ENCODE measurements at regions not wholly inside any gene's neighbourhood (a gene's known extent, or its start where the extent isn't known, plus 50 kb on each side); places are given as distances from the start of the nearest gene placed in this dataset.

DNA sequence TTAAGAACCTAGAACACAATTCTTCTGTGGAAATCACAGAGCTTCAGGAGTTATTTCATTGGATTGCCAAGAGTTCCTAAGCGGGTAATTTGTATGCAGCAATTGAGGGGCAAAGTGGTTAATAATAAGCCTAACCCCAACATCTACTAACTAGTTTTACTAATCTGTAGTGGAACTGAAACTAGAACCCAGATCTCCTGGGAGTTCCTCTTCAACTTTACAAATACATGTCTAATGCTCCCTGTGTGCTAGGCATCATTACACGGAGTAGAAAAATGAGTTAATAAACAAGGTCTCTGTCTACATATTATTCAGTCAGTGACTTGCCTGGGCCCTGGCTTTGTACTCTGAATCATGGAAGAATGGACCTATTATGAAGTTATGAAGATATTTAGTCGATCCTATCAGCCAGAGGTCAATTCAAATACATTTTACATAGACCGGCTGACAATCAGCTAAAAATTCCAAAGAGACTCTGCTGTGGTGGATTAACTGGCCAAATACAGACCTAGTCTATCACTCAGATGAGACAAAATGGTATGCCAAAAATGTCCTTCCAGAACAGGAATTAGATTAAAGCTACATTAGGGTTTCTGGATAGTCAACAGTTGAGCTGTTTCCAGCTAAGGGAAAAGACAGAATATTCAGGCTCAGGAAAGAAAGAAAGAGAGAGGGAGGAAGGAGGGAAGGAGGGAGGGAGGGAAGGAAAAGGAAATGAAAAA, 326.0 kb downstream of the FBXW7 start:
- Mint-ChIP-seq H3K4me1 (peaks cover 0 to 21% (median 8%) of the 10 kb centered on the region in 4 donors), H3K27me3 (peaks cover 0 to 2% (median 0%) of the 10 kb centered on the region in 5 donors), H3K4me3 (no peak overlapping the region), H3K9me3 (peaks cover 3 to 16% (median 8%) of the 10 kb centered on the region in 9 donors), H3K36me3 (peaks cover 0 to 10% (median 9%) of the 10 kb centered on the region in 3 donors), H3K27ac (peak overlapping the region in 1 of 10 donors; percentile 51)
- DNase-seq, result no peak
- no peak for ATAC-seq
- POLR2A ChIA-PET, result no interaction called here

DNA sequence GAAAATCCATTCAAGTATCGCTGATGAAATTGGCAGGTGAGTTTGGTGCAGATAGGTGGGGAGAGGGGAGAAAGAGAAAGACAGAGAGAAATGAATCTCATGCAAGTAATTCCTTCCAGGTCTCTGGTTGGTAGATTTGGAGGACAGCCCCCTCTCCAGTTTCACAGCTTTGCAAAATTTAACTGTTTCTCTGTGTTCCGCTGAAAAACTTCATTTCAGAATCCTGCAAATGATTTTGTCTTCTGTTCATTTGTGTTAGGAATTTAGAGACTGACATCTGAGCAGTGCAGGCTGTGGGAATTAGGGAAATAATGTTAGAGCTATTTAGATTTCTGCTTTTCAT, 328.5 kb downstream of the FBXW7 start:
- peaks cover 0 to 3% (median 0%) of the 10 kb centered on the region in 9 donors for H3K9me3 Mint-ChIP-seq
- DNase-seq, result no peak
- peaks cover 0 to 3% (median 0%) of the 10 kb centered on the region in 5 donors for H3K27me3 Mint-ChIP-seq
- H3K27ac Mint-ChIP-seq, result no peak overlapping the region
- no peak for ATAC-seq
- peaks cover 0 to 19% (median 8%) of the 10 kb centered on the region in 4 donors for H3K4me1 Mint-ChIP-seq
- H3K36me3 Mint-ChIP-seq, result no peaks in the 10 kb centered on the region
- POLR2A ChIA-PET, result interaction anchor here (1.1 kb wide), 1 partner anchor 9 kb away, joined by 8 read pairs; no protein-coding TSS in a partner anchor
- no peak overlapping the region for H3K4me3 Mint-ChIP-seq

DNA sequence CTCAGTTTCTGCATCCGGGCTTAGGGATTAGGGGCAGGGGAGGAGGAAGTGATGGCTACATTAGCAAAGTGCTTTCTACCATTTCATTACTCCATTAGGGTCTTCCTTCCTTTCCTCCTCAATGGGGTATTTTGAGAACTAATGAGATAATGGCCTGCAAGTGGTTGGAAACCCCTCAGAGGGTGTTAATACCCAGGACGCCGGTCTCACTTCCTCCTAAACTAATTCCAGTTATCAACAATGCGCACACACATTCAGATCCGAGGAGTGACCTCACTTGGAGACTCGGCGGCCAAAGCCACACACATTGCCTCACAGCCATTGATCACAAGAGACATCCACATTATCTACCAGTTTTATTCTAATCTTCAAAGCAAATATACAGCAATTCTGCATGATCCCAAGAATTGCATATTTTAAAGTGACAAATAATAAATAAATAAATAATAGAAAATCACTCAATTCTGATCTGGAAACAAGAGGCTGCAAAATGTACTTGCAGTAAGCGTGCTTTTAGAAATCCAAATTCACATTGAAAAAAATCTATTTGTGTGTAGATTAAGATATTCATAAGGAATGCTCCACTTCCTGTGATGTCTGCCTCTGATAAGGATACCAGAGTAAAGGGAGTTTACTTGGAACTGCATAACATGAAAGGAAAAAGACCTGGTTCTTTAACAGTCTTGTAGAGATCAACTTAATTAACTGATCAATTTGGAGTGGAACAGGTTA, 329.1 kb downstream of the FBXW7 start:
- no peak overlapping the region for H3K4me3 Mint-ChIP-seq
- peak overlapping the region in 1 of 10 donors; percentile 31 for H3K27ac Mint-ChIP-seq
- H3K27me3 Mint-ChIP-seq, result peaks cover 0 to 3% (median 0%) of the 10 kb centered on the region in 5 donors
- DNase-seq, result no peak
- H3K4me1 Mint-ChIP-seq, result peaks cover 0 to 14% (median 6%) of the 10 kb centered on the region in 4 donors
- ATAC-seq, result no peak
- no peaks in the 10 kb centered on the region for H3K36me3 Mint-ChIP-seq
- POLR2A ChIA-PET, result no interaction called here
- H3K9me3 Mint-ChIP-seq, result peaks cover 0 to 3% (median 0%) of the 10 kb centered on the region in 9 donors

DNA sequence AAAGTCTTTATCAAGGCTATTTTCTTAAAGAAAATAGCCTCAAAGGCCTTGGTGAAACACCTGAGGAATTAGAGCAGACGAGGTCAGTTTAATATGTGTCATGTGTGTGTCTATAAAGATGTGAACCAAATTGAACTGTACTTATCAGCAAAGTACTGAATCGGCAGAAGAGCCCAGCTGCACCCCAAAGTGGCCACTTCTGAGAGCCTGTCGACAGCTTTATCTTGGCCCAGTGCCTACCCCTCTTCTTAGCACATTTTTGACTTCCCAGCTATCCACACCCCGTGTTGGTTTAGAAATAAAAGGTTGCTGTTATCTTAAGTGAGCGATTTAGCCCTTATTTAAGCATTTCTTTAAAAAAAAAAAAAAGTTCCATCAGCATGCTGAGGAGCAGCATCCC, 329.7 kb downstream of the FBXW7 start:
- H3K36me3 Mint-ChIP-seq, result no peaks in the 10 kb centered on the region
- no peak overlapping the region for H3K27ac Mint-ChIP-seq
- H3K9me3 Mint-ChIP-seq, result peaks cover 0 to 3% (median 0%) of the 10 kb centered on the region in 9 donors
- ATAC-seq, result no peak
- no peak overlapping the region for H3K4me3 Mint-ChIP-seq
- DNase-seq, result no peak
- H3K4me1 Mint-ChIP-seq, result peaks cover 0 to 12% (median 4%) of the 10 kb centered on the region in 4 donors
- POLR2A ChIA-PET, result no interaction called here
- H3K27me3 Mint-ChIP-seq, result peaks cover 0 to 3% (median 0%) of the 10 kb centered on the region in 5 donors

DNA sequence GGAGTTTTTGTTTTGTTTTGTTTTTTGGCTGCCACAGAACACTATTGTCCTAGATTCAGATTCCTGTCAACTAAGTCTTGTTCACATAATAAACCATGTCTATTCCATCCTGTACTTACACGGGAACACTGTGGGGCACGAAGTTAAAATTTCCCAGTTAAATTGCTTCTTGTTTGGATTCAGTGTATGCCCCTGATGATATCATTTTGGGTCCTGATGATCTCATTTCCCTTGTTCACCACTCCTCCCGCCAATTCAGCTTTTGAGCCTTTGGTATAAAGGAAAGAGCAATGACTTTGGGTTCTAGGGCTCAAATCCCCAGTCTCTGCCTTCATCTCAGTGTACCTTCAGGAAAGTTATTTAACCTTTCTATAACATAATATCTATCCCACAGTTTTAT, 333.5 kb downstream of the FBXW7 start:
- ATAC-seq, result no peak
- Mint-ChIP-seq H3K27ac (no peak overlapping the region), H3K36me3 (no peaks in the 10 kb centered on the region), H3K9me3 (peaks cover 0 to 3% (median 0%) of the 10 kb centered on the region in 9 donors), H3K4me1 (peaks cover 0 to 6% (median 2%) of the 10 kb centered on the region in 4 donors), H3K4me3 (no peak overlapping the region), H3K27me3 (peaks cover 0 to 2% (median 0%) of the 10 kb centered on the region in 5 donors)
- no peak for DNase-seq
- POLR2A ChIA-PET, result interaction anchor here (0.9 kb wide), 1 partner anchor 47 kb away, joined by 10 read pairs; no protein-coding TSS in a partner anchor

DNA sequence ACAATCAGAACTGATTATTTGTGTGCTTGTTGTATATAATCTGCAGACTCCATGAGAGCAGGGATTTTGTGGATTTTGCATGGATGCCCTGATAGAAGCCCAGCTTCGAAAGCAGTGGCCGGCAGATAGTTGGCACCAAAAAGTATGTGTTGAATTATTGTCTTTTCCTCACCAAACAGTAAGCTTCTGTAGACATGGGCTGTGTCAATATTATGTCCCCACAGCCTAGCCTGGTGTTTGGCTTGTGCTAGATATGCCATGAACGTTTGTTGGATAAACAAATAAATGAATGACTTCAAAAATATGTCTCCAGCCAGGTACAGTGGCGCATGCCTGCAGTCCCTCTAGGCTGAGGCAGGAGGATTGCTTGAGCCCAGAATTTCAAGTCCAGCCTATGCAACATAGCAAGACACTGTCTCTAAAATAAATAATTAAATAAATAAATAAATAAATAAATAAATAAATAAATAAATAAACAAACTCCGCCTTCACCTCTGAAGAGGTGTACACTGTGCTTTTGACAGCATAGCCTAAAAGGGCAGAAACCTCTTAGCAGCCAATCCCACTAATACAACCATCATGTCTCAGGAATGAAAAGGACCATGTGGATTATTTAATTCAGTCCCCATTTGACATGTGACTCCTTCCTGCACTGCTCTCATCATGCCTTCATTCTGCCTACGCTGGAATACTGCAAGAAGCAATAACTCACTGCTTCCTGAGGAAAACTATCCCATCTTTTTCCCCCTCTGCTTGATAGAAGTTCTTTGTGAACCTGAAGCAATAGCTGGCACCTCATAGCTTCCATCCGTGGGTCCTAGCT, 335.2 kb downstream of the FBXW7 start:
- no peak overlapping the region for H3K4me3 Mint-ChIP-seq
- H3K36me3 Mint-ChIP-seq, result no peaks in the 10 kb centered on the region
- POLR2A ChIA-PET, result no interaction called here
- H3K4me1 Mint-ChIP-seq, result peaks cover 0 to 6% (median under 1%) of the 10 kb centered on the region in 4 donors
- no peak overlapping the region for H3K27ac Mint-ChIP-seq
- H3K27me3 Mint-ChIP-seq, result peaks cover 0 to 2% (median 0%) of the 10 kb centered on the region in 5 donors
- DNase-seq, result no peak
- no peak for ATAC-seq
- H3K9me3 Mint-ChIP-seq, result peaks cover 0 to 3% (median 0%) of the 10 kb centered on the region in 9 donors

DNA sequence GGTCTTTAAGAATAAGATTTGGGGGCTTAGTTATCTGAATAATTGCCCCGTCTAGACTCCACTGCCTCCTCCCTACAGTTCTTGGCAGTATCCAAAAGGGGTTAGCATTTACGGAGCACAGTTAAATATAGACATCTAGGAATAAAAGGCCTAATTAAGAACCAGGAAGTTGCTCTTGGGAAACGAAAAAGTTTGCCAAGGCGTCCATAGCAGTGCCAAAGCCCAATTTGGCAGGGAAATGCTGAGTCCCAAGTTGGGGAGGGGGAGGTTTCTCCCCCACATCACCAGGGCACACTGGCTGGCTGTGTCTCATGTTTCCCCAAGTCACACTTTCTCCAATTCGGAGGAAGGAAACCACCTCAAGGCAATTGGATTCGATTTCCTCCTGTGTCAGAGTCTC, 338.7 kb downstream of the FBXW7 start:
- no peak for DNase-seq
- Mint-ChIP-seq H3K4me1 (peaks cover 0 to 6% (median 2%) of the 10 kb centered on the region in 4 donors), H3K9me3 (peaks cover 0 to 4% (median 0%) of the 10 kb centered on the region in 9 donors), H3K27me3 (no peaks in the 10 kb centered on the region), H3K36me3 (peaks cover 0 to 5% (median 0%) of the 10 kb centered on the region in 3 donors), H3K4me3 (no peak overlapping the region), H3K27ac (peak overlapping the region in 1 of 10 donors; percentile 37)
- ATAC-seq, result no peak
- POLR2A ChIA-PET, result no interaction called here

DNA sequence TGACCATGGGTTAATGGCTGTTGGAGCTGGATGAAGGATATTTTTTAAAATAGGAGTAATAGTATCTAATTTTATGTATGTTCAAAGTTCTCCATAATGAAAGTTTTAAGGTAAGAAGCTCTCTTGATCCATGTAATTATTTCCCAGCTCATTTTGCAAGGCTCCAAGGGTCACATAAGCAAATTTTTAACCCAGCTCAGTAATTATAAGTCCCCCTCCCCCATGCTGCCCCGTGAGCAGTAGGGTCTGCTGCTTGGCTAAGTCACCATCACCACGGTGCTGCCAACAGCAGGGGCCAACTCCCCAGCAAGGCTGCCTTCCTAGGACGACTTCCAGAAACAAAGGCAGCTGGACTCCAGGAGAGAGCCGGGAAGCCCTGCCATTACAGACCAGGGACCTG, 340.0 kb downstream of the FBXW7 start:
- no peak for DNase-seq
- H3K4me3 Mint-ChIP-seq, result no peak overlapping the region
- no peaks in the 10 kb centered on the region for H3K27me3 Mint-ChIP-seq
- POLR2A ChIA-PET, result no interaction called here
- peaks cover 0 to 5% (median 0%) of the 10 kb centered on the region in 3 donors for H3K36me3 Mint-ChIP-seq
- no peak overlapping the region for H3K27ac Mint-ChIP-seq
- peaks cover 0 to 6% (median 2%) of the 10 kb centered on the region in 4 donors for H3K4me1 Mint-ChIP-seq
- no peak for ATAC-seq
- H3K9me3 Mint-ChIP-seq, result peaks cover 0 to 4% (median 0%) of the 10 kb centered on the region in 9 donors

DNA sequence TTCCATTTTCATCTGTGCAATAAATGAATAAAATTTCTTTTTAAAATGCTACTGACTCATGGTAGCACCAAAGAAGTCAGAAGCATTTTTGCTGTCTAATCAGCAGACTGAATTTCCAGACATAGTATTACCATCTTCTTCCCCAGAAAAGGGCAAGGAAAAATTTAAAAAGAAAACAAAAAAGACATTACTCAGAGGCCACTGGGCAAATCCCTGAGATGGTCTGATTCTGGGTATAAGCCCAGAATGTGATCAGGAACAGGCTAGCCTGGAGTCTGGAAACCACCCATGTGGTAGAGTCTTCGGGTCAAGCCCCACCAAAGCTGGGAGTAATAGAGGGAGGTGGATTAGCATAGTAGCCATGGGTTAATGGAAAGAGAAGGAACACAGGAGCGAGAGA, 342.8 kb downstream of the FBXW7 start:
- Mint-ChIP-seq H3K4me3 (no peak overlapping the region), H3K9me3 (peaks cover 0 to 4% (median 0%) of the 10 kb centered on the region in 9 donors), H3K4me1 (peaks cover 10 to 18% (median 14%) of the 10 kb centered on the region in 4 donors), H3K27ac (peak overlapping the region in 2 of 10 donors; percentile 38 to 39), H3K27me3 (no peaks in the 10 kb centered on the region), H3K36me3 (peaks cover 0 to 5% (median 0%) of the 10 kb centered on the region in 3 donors)
- POLR2A ChIA-PET, result no interaction called here
- ATAC-seq, result no peak
- DNase-seq, result no peak

DNA sequence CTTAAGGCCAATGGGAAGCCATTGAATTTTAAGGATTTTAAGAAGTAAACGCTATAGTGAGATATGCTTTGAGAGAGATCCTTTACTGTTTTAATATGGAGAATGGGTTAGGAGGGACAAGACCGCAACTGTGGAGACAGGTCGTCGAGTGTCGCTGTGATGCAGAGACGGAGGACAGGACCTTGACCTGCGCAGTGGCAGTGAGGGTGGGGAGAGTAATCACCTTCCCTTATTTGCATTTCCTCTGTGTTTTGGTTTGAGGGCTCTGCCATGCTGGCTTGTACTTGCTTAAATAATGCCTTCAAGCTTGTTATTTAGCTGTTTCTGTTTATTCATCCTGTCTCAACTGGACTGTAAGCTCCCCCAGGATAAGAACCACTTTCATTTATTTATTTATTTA, 345.0 kb downstream of the FBXW7 start:
- ATAC-seq (no peak), DNase-seq (no peak)
- peaks cover 12 to 23% (median 16%) of the 10 kb centered on the region in 4 donors for H3K4me1 Mint-ChIP-seq
- no peak overlapping the region for H3K4me3 Mint-ChIP-seq
- POLR2A ChIA-PET, result no interaction called here
- no peaks in the 10 kb centered on the region for H3K27me3 Mint-ChIP-seq
- H3K36me3 Mint-ChIP-seq, result peaks cover 0 to 5% (median 0%) of the 10 kb centered on the region in 3 donors
- no peak overlapping the region for H3K27ac Mint-ChIP-seq
- peaks cover 0 to 4% (median 0%) of the 10 kb centered on the region in 9 donors for H3K9me3 Mint-ChIP-seq

DNA sequence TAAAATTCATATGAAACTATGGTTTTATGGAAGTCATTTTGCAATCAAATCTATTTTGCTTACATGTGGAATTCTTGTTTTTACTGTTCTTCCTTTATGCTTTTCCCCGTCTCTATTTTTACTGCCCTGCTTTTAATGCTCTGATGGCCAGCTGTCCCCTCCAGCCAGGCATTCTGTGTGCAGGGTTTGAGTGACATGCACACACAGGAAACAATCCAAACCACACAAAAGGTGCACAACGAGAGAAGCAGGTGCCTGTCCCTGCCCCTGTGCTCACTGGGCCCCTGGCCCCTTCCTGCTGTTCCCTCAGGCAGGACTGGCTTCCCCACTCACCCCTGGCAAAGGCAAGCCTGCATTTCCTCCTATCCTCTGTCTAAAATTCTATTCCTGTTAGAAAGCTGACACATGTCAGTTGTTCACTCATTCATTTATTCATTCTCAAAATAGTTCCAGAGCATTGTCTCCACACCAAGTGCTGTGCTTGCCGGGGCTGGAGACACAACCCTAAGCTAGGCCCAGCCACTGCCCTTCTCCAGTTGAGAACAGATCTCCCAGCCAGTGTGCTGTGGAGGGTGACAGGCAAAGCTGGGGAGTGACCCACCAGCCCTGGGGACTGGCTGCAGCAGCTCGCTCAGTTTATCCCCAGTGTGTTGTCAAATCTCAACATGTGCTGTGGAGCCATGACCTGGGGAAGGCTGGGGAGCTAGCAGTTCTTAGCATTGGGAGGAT, 346.3 kb downstream of the FBXW7 start:
- Mint-ChIP-seq H3K27ac (peak overlapping the region in 2 of 10 donors; percentile 24 to 67), H3K36me3 (no peaks in the 10 kb centered on the region), H3K4me1 (peaks cover 14 to 31% (median 20%) of the 10 kb centered on the region in 4 donors), H3K9me3 (peaks cover 0 to 4% (median 0%) of the 10 kb centered on the region in 9 donors), H3K27me3 (no peaks in the 10 kb centered on the region), H3K4me3 (peak overlapping the region in 1 of 10 donors; percentile 8)
- DNase-seq (no peak), ATAC-seq (no peak)
- POLR2A ChIA-PET, result interaction anchor here (1.2 kb wide), 1 partner anchor 9 kb away, joined by 3 read pairs; no protein-coding TSS in a partner anchor

DNA sequence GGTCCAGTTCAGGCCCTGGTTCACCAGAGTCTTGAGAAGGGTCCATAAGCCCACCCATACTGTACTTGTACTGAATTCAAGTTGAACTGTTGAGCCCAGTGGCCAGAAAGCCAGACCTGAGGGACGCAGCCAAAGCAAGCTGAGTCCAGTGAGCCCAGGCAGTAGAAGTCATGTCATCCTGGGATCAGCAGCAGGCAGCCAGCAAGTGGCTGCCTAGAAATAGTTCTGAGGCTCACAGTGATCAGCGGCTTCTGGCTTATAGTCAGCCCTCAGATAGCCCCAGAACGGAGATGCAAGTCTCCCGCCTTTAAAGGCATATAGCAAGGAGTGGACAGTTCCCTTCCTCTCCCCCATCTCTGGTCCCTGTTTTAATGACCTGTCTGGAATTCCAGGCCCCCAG, 347.1 kb downstream of the FBXW7 start:
- ATAC-seq (no peak), DNase-seq (no peak)
- POLR2A ChIA-PET, result no interaction called here
- peaks cover 14 to 33% (median 22%) of the 10 kb centered on the region in 4 donors for H3K4me1 Mint-ChIP-seq
- H3K27ac Mint-ChIP-seq, result peak overlapping the region in 4 of 10 donors; percentile 60 to 85 (median 65)
- no peaks in the 10 kb centered on the region for H3K9me3 Mint-ChIP-seq
- no peaks in the 10 kb centered on the region for H3K27me3 Mint-ChIP-seq
- no peak overlapping the region for H3K4me3 Mint-ChIP-seq
- no peaks in the 10 kb centered on the region for H3K36me3 Mint-ChIP-seq
